KOPT-K1 (cell line): ENCODE measurements at regions not wholly inside any gene's neighbourhood (a gene's known extent, or its start where the extent isn't known, plus 50 kb on each side); places are given as distances from the start of the nearest gene placed in this dataset.
"Not testable (repeated sequence)": the region's sequence is repeated elsewhere in the genome, so short reads cannot be mapped to it uniquely, and the experiment has no call there.

Experiments
- H3K27ac ChIP-seq: fragments of 200-600 bp; sonication (generic); 2 replicates; pipeline ENCODE4 v1.5.1; 2016; ENCODE audit warnings: antibody characterized with exemption, mild to moderate bottlenecking, low read depth, low read length; ENCODE audit not compliant: poor library complexity, severe bottlenecking
- H3K36me3 ChIP-seq: fragments of 200-600 bp; sonication (generic); 2 replicates; pipeline ENCODE4 v1.5.1; 2017; ENCODE audit warnings: antibody characterized with exemption, mild to moderate bottlenecking, low read length, moderate library complexity; ENCODE audit not compliant: insufficient read depth
- H3K9me3 ChIP-seq: fragments of 200-600 bp; sonication (generic); 2 replicates; pipeline ENCODE4 v1.5.1; 2017; ENCODE audit warnings: antibody characterized with exemption, low read length, mild to moderate bottlenecking; ENCODE audit not compliant: insufficient read depth, poor library complexity, severe bottlenecking

GRCh38 chr1:228655796-228656394 is 79.4 kb upstream of the RHOU start:
- Histone ChIP-seq H3K27ac (no peak overlapping the region), H3K36me3 (no peaks in the 10 kb centered on the region), H3K9me3 (no peaks in the 10 kb centered on the region)

- H3K36me3 ChIP-seq, H3K27ac ChIP-seq, H3K9me3 ChIP-seq: not testable (repeated sequence)
Measured at GRCh38 chr1:228662007-228662689, 73.1 kb upstream of the RHOU start.

- H3K27ac ChIP-seq: no peak overlapping the region
- no peaks in the 10 kb centered on the region for H3K36me3 ChIP-seq
- no peaks in the 10 kb centered on the region for H3K9me3 ChIP-seq
Measured at GRCh38 chr1:228664399-228664914, 70.8 kb upstream of the RHOU start.

GRCh38 chr1:228666686-228667623 is 68.3 kb upstream of the RHOU start:
- no peak overlapping the region for H3K27ac ChIP-seq
- H3K36me3 ChIP-seq: no peaks in the 10 kb centered on the region
- H3K9me3 ChIP-seq: no peaks in the 10 kb centered on the region

GRCh38 chr1:228668553-228669241 is 66.6 kb upstream of the RHOU start:
- Histone ChIP-seq H3K27ac (no peak overlapping the region), H3K9me3 (no peaks in the 10 kb centered on the region), H3K36me3 (no peaks in the 10 kb centered on the region)

GRCh38 chr1:228669242-228669585 is 66.1 kb upstream of the RHOU start:
- no peaks in the 10 kb centered on the region for H3K36me3 ChIP-seq
- no peaks in the 10 kb centered on the region for H3K9me3 ChIP-seq
- no peak overlapping the region for H3K27ac ChIP-seq

GRCh38 chr1:228681076-228681565 is 54.2 kb upstream of the RHOU start:
- not testable (repeated sequence) for H3K9me3 ChIP-seq

GRCh38 chr1:228683428-228683827 is 51.9 kb upstream of the RHOU start:
- H3K27ac ChIP-seq: no peak overlapping the region
- no peaks in the 10 kb centered on the region for H3K9me3 ChIP-seq
- no peaks in the 10 kb centered on the region for H3K36me3 ChIP-seq

More at GRCh38 chr1:228681076-228681565, 54.2 kb upstream of the RHOU start:
- H3K27ac ChIP-seq, H3K36me3 ChIP-seq: not testable (repeated sequence)

GRCh38 chr1:228684607-228685006 is 50.7 kb upstream of the RHOU start:
- no peaks in the 10 kb centered on the region for H3K36me3 ChIP-seq
- H3K9me3 ChIP-seq: no peaks in the 10 kb centered on the region

GRCh38 chr1:228685081-228685660 is 50.1 kb upstream of the RHOU start:
- Histone ChIP-seq H3K27ac (no peak overlapping the region), H3K9me3 (no peaks in the 10 kb centered on the region), H3K36me3 (no peaks in the 10 kb centered on the region)

More at GRCh38 chr1:228684607-228685006, 50.7 kb upstream of the RHOU start:
- H3K27ac ChIP-seq: no peak overlapping the region
